ENCODE measurements at regions not wholly inside any gene's neighbourhood (a gene's known extent, or its start where the extent isn't known, plus 50 kb on each side); places are given as distances from the start of the nearest gene placed in this dataset.

GRCh38 chr4:130485371-130485770 is 1389.4 kb downstream of the C4orf33 start:
- DNase-seq (ENCODE audit: low spot score), result no peak

DNA sequence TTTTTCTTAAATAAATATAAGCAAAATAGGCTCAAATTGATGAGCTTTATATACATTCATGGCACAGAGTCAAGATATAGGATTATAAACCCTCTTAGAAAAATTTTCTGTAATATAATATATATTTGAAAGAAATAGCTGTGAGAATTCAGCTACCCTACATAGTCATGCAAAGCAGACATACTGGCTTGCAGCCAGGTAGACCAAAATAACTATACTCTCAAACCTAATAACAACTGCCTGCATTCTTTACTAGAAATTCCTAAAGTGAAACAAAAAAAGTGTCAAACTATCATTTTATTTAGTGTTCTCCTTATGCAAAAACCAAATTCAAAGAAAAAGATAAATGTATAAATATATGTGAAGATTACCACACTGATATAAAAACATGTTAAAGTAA is 1390.2 kb downstream of the C4orf33 start:
- DNase-seq (ENCODE audit: low spot score), result no peak

DNA sequence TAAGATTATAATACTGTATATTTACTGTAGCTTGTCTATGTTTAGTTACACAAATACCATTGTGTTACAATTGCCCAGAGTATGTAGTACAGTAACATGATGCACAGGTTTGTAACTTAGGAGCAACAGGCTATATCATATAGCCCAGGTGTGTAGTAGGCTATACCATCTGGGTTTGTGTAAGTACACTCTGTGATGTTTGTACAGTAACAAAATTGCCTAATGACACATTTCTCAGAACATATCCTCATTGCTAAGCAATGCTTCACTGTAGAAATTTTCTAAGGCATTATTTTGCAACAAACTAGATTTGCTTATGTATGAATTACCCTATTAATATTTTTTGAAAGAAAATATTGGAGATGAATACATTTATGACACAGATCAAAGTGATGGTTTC is 1390.9 kb downstream of the C4orf33 start:
- DNase-seq (ENCODE audit: low spot score), result no peak

DNA sequence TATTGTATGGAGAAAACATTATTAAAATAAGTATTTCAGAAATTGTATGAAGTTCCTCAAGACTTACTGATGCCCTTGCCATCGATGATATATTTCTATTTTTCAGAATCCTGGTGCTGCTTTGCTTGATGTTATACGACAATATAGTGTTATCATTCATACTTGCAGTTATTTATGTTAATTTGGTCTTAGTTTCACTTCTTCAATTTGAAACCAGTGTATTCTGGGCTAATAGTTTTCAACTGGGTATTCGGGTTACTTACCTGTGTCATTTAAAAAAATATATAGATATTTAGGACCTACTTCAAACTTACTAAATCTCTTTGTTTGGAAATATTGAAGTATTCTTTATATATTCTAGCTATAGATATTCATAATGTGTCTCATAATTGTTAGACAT is 1414.7 kb downstream of the C4orf33 start:
- DNase-seq (ENCODE audit: low spot score), result no peak

DNA sequence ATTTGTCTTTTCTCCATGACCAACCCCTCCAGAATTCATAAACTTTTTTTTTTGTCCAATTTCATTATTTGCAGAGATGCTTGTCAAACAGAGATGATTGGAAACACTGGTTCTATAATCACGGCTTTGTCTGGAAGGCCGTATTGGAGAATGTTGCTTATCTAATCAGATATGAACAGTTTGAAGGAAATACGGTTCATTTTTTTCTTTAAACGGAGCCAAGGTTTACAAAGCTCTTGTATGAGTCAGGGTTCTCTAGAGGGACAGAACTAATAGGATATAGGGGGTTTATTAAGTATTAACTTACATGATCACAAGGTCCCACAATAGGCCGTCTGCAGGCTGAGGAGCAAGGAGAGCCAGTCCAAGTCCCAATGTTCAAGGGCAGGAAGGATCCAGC is 1415.8 kb downstream of the C4orf33 start:
- no peak for DNase-seq (ENCODE audit: low spot score)

DNA sequence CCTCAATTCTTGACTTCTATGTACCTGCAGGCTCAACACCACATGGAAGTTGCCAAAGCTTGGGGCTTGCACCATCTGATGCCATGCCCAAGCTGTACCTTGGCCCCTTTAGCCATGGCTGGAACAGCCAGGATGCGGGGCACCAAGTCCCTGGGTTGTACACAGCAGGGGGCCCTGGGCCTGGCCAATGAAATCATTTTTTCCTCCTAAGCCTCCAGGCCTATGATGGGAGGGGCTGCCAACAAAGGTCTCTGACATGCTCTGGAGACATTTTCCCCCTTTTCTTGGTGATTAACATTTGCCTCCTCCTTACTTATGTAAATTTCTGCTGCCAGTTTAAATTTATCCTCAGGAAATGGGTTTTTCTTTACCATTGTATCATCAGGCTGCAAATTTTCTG is 1428.1 kb downstream of the C4orf33 start:
- no peak for DNase-seq (ENCODE audit: low spot score)

- no peak for DNase-seq (ENCODE audit: low spot score)
These were observed 1434.6 kb downstream of the C4orf33 start for GRCh38 chr4:130530505-130530904.

DNA sequence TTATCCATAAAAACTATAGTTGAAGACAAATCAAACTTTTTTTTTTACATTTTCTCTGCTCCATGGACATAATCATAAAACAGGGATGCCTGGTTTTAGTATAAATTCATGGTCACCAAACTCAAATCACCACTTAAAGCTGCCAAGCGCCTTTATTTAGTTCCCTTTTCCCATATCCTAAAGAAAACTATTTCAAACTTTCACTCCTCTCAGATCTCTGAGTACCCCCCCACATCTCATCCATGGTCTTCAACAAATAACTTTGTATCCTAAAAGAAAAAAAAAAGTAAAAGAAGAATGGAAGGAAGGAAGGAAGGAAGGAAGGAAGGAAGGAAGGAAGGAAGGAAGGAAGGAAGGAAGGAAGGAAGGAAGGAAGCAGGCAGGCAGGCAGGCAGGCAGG is 1438.7 kb downstream of the C4orf33 start:
- DNase-seq (ENCODE audit: low spot score), result no peak

- DNase-seq (ENCODE audit: low spot score), result no peak
These were observed 1447.0 kb downstream of the C4orf33 start for GRCh38 chr4:130542953-130543352.

GRCh38 chr4:130545171-130545570 is 1449.2 kb downstream of the C4orf33 start:
- DNase-seq (ENCODE audit: low spot score), result no peak

- DNase-seq (ENCODE audit: low spot score), result no peak
These were observed 1449.6 kb downstream of the C4orf33 start for GRCh38 chr4:130545596-130545995.

DNA sequence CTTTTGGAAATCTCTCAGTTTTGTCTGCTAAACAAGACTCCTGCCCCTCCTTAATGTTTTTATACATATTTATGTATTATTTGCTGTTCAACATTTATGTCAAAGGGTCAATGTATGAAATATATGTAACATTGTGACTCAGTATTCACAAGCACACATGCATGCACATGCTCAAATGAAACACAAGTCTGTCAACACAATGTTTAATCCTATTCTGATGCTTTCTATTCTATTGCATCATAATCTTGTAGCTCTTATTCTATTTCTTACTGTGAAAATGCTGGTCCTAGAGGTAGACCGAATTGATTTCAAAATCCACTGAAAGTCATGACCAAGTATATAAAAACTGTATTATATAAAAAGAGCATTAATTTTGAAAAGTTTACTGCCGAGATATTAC is 1463.3 kb downstream of the C4orf33 start:
- DNase-seq (ENCODE audit: low spot score), result no peak

DNA sequence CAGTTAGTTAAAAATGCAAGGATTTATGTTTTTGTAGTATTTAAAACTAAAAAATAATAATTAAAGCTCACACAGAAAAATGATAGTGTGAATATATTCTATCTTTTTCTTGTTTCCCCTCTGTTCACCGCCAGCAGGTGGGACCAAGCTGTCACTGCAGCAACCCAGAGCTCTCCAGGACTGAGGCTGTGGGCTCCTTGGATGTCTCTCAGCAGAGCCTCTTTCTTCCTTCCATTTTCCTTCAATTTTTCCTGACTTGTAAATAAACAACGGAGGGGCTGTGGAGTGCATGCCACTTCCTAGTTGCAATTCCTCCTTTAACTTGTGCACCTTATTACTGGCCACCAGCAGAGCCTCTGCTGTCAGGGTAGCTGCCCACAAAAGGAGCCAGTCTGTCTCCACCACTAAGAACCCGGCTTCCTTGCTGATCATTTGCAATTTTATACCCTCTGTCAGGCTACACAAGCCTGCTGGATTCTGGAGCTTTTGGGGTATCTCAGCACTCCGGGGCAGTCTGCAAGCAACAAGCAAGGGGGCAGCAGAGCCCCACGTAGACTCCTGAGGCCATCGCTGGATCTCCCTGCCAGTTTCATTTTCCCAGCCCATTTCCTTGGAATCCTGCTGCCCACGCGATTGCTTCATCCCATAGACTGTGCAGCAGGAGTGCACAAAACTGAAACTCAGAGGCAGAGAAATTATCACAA is 1467.4 kb downstream of the C4orf33 start:
- peak; percentile 10 for DNase-seq (ENCODE audit: low spot score)

- DNase-seq (ENCODE audit: low spot score), result no peak
These were observed 1468.0 kb downstream of the C4orf33 start for GRCh38 chr4:130563889-130564418.

DNA sequence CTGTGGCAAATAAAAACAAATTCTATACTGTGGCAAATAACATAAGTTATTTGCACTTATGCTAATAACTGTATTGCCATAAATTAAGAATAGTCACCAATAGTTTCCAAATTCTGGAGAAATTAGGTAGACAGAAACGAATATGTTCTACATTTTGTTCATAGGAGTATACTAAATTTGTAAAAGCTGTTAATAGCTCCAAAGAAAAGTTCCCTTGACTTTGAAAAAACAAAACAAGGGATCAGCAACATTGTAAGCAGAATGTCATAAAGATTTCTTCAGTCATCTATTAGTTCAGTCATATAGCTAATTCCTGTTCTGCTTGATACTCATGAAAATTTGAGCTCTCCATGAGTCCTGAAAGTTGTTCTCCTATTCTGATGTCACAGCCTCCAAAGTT is 1472.8 kb downstream of the C4orf33 start:
- DNase-seq (ENCODE audit: low spot score), result no peak

DNA sequence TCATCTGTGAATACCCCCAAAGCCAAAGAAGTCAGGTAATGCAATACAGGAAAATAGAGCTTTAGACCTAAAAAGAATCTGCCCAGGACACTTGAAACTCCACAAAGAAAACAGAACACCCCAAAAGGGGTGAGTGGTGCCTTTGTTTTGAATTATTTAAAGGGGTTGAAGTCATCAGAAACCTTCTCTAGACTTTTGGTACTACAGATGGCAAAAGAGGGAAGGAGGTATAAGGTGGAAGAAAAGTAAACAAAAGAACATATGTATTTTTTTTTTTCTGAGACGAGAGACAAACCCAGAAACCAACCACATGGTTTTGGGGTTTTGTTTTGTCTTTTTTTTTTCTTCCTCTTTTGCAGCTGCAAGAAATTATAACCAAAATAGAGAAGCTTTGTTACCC is 1477.8 kb downstream of the C4orf33 start:
- DNase-seq (ENCODE audit: low spot score), result no peak

DNA sequence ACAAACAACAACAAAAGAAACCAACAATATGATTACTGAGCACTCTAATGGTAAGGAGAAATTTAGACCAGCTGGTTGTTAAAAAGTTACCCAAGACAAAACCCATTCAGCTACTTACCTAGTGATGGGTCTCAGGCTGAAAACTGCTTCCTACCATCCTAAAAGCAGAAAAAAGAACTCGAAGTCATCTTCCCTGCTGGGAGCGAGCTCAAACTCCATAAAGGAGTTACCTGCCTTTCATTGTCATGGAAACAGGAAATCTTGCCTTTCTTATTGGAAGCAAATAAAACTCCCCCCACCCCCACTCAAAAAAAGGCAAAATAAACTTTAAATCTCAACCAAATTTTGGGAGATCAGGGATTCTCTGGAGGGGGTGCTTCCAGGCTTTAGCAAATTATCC is 1478.3 kb downstream of the C4orf33 start:
- no peak for DNase-seq (ENCODE audit: low spot score)

DNA sequence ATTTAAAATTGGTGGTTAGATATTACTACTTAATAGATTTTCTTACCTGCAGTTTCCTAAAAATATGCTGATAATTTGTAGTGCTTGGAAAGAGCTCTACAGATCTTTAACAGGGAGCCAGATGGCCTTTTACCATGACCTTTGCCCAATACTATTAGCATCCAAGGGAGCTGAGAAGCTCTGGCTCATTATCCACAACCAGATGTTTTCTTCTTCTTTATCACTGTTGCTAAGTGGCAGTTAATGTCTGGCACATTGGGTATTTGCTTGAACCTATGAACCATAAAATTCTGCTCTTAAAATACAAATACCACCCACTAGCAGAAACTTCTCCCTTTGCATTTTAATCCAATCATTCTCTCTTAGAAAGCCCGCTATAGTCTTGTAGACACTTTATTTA is 1480.3 kb downstream of the C4orf33 start:
- DNase-seq (ENCODE audit: low spot score), result no peak

DNA sequence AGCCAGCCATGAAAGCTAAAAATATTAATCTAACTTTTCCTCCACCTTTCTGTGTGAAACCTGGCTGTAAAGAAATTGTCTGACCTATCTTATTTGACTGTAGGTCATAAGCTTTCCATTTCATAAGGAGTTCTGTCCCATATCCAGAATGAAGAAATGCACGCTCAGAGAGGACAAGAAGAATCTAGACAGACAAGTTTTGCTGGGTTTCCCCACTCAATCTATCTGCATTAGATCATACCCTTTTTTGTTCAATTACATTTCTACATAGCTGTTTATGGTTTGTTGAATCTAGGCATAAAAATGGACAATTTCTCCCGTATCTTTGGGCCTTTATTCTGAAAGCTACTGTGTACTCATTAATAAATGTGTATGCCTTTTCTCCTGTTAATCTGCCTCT is 1495.1 kb downstream of the C4orf33 start:
- no peak for DNase-seq (ENCODE audit: low spot score)

DNA sequence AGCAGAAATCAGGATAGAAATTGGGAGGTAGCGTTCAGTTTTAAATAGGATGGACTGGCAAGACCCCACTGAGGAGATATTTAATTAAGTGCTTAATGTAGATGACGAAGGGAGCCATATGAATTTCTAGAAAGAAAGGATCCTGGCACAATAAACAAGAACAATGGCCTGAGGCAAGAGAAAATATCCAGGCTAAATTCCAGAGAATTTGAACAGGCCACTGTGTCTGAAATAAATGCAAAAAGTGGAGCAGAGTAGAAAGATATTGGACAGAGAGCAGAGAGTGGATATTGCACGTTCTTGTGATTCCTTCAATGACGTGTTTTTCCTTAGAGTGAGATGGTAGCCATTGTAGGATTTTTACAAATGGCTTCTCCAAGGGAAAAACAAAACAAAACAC is 1504.8 kb downstream of the C4orf33 start:
- DNase-seq (ENCODE audit: low spot score), result no peak

DNA sequence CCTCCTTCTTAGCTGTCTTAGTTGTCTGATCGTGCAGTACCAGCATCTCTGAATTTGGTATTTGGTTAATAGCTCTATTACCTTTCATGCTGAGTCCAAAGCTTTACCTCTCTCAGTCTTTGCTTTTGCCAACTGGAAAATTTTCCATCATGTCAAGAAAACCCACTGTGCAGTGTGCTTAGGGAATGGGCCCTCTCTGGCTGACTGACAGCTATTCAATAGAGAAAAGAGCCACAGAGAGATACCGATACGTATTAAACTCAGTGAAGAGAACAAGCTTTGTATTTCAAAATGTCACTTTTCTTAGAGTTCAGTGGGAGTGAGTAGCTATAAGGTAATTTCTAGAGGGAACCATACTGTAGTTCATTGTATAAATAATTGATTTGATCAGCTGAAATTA is 1507.1 kb downstream of the C4orf33 start:
- DNase-seq (ENCODE audit: low spot score), result no peak

GRCh38 chr4:130608121-130608520 is 1512.2 kb downstream of the C4orf33 start:
- DNase-seq (ENCODE audit: low spot score), result no peak

DNA sequence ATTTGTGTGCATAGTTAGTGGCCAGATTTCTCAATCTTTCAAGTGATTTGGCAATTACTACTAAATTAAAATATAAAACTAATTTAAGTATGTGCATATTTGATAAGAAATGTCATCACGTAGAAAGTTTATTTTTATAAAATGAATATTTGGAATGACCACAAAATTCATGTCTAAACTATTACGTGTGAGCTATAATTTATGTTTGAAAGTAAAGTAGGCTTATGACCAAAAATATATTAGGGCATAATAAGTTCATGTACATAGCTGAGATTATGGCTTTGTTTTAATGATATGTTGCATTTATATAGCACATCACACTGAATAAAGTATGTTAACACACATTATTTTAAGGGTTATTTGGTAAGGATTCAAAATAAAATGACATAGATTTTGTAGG is 1532.6 kb downstream of the C4orf33 start:
- DNase-seq (ENCODE audit: low spot score), result no peak

All from kidney capillary endothelial cell (primary cell).